SU-DHL-6 (cell line): ENCODE measurements at regions not wholly inside any gene's neighbourhood (a gene's known extent, or its start where the extent isn't known, plus 50 kb on each side); places are given as distances from the start of the nearest gene placed in this dataset.
A peak's percentile ranks its signal among the peaks of the same experiment; 100 is the strongest.

Source experiments
- H2AFZ ChIP-seq: fragments of 200-600 bp; sonication (generic); 2 replicates; pipeline ENCODE4 v1.6.1; 2014; ENCODE audit warnings: low read depth, mild to moderate bottlenecking, moderate library complexity, mixed read lengths, antibody characterized with exemption, low read length; ENCODE audit not compliant: severe bottlenecking
- H3F3A ChIP-seq: fragments of 200-600 bp; shearing (Covaris generic); 2 replicates; pipeline ENCODE4 v1.6.0; 2016; ENCODE audit warnings: antibody characterized with exemption, mild to moderate bottlenecking; ENCODE audit not compliant: insufficient read depth
- H3K27ac ChIP-seq: fragments of 200-600 bp; sonication (generic); 2 replicates; pipeline ENCODE4 v1.5.1; 2016; ENCODE audit warnings: low read depth, mild to moderate bottlenecking, low read length, moderate library complexity, mixed read lengths
- H3K27me3 ChIP-seq: fragments of 200-600 bp; sonication (generic), shearing (Covaris generic); 2 replicates; pipeline ENCODE4 v1.6.0; 2014; ENCODE audit warnings: mild to moderate bottlenecking, low read length
- H3K36me3 ChIP-seq: fragments of 200-600 bp; sonication (generic); 2 replicates; pipeline ENCODE4 v1.6.1; 2014; ENCODE audit warnings: mild to moderate bottlenecking, low read length, mixed read lengths
- H3K4me2 ChIP-seq: fragments of 300-600, 200-600 bp; shearing (Covaris generic), sonication (generic); 2 replicates; pipeline ENCODE4 v1.6.0; 2014; ENCODE audit warnings: low read length, low read depth, mild to moderate bottlenecking; ENCODE audit not compliant: poor library complexity, severe bottlenecking
- H3K4me3 ChIP-seq: fragments of 200-600 bp; sonication (generic); 2 replicates; pipeline ENCODE4 v1.5.1; 2014; ENCODE audit warnings: antibody characterized with exemption, low read length, mild to moderate bottlenecking, mixed read lengths; ENCODE audit not compliant: insufficient read depth, poor library complexity, severe bottlenecking
- H3K79me2 ChIP-seq: fragments of 200-600 bp; sonication (generic); 2 replicates; pipeline ENCODE4 v1.6.1; 2014; ENCODE audit warnings: mild to moderate bottlenecking, low read length, moderate library complexity; ENCODE audit not compliant: insufficient read depth
- H3K9ac ChIP-seq: fragments of 200-600 bp; sonication (generic); 2 replicates; pipeline ENCODE4 v1.7.0; 2014; ENCODE audit warnings: mild to moderate bottlenecking, low read length
- H3K9me2 ChIP-seq: fragments of 200-600 bp; sonication (generic); replicated peaks from 2 replicates; pipeline ENCODE4 v1.6.1; 2014; ENCODE audit warnings: low read length; ENCODE audit not compliant: insufficient read depth
- H3K9me3 ChIP-seq: fragments of 200-600 bp; sonication (generic); 2 replicates; pipeline ENCODE4 v1.6.1; 2014; ENCODE audit warnings: low read length, mixed read lengths; ENCODE audit not compliant: insufficient read depth
- H4K20me1 ChIP-seq: fragments of 200-600 bp; sonication (generic); 2 replicates; pipeline ENCODE4 v1.6.1; 2014; ENCODE audit warnings: low read depth, mild to moderate bottlenecking, antibody characterized with exemption, low read length, moderate library complexity, mixed read lengths
- CTCF ChIP-seq: fragments of 200-600 bp; sonication (generic); IDR thresholded peaks from one replicate; pipeline ENCODE4 v1.5.1; 2017; ENCODE audit warnings: antibody characterized with exemption, mild to moderate bottlenecking, low read length, moderate library complexity; ENCODE audit not compliant: insufficient read depth, poor library complexity, severe bottlenecking
- EZH2phosphoT487 ChIP-seq: fragments of 200-600 bp; sonication (generic), shearing (Covaris generic); conservative IDR thresholded peaks from 2 replicates; pipeline ENCODE4 v1.6.1; 2018; ENCODE audit warnings: mild to moderate bottlenecking, antibody characterized with exemption, low read length, moderate library complexity, mixed read lengths

- TF ChIP-seq CTCF (peak; percentile 92), EZH2phosphoT487 (no peak)
- H4K20me1 ChIP-seq, result no peaks in the 10 kb centered on the region
- 0 out of 2 replicates have a peak, but pooled peaks cover 7% of the 10 kb centered on the region for H3K9me3 ChIP-seq
- no peaks in the 10 kb centered on the region for H3K36me3 ChIP-seq
- H3K79me2 ChIP-seq, result no peaks in the 10 kb centered on the region
- no peak overlapping the region for H2AFZ ChIP-seq
- no peaks in the 10 kb centered on the region for H3F3A ChIP-seq
- H3K27me3 ChIP-seq, result no peaks in the 10 kb centered on the region
- no peak overlapping the region for H3K4me2 ChIP-seq
- no peak overlapping the region for H3K9ac ChIP-seq
- H3K9me2 ChIP-seq, result no peaks in the 10 kb centered on the region
- H3K4me3 ChIP-seq, result no peak overlapping the region
- H3K27ac ChIP-seq, result no peak overlapping the region
These were observed 381.6 kb downstream of the TYW1 start for GRCh38 chr7:67377939-67378862.

DNA sequence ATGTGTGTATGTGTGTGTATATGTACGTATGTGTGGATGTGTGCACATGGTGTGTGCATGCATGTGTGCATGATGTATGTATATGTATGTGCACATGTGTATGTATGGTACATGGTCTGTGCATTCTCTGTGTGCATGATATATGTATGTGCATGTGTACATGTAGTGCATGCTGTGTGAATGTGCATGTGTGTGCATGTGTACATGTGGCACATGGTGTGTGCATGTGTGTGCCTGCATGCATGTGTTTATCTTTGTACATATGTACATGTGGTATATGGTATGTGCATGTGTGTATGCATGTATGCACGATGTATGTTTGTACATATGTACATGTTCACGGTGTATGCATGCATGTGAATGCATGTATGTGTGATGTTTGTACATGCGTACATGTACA is 383.7 kb downstream of the TYW1 start:
- Histone ChIP-seq H3F3A (no peaks in the 10 kb centered on the region), H2AFZ (no peak overlapping the region), H4K20me1 (no peaks in the 10 kb centered on the region), H3K9ac (no peak overlapping the region), H3K27ac (no peak overlapping the region), H3K4me3 (no peak overlapping the region), H3K79me2 (no peaks in the 10 kb centered on the region), H3K36me3 (no peaks in the 10 kb centered on the region), H3K9me2 (no peaks in the 10 kb centered on the region), H3K9me3 (0 out of 2 replicates have a peak, but pooled peaks cover 7% of the 10 kb centered on the region), H3K4me2 (no peak overlapping the region), H3K27me3 (no peaks in the 10 kb centered on the region)
- TF ChIP-seq EZH2phosphoT487 (no peak), CTCF (no peak)

GRCh38 chr7:67380858-67381257 is 384.2 kb downstream of the TYW1 start:
- Histone ChIP-seq H3K4me2 (no peak overlapping the region), H2AFZ (no peak overlapping the region), H3K4me3 (no peak overlapping the region), H3K36me3 (no peaks in the 10 kb centered on the region), H3K27me3 (no peaks in the 10 kb centered on the region), H3K9me2 (no peaks in the 10 kb centered on the region), H4K20me1 (no peaks in the 10 kb centered on the region), H3K27ac (no peak overlapping the region), H3K79me2 (no peaks in the 10 kb centered on the region), H3K9ac (no peak overlapping the region), H3K9me3 (0 out of 2 replicates have a peak, but pooled peaks cover 7% of the 10 kb centered on the region), H3F3A (no peaks in the 10 kb centered on the region)
- TF ChIP-seq CTCF, result no peak
- no peak for TF ChIP-seq EZH2phosphoT487
